ENCODE measurements at regions not wholly inside any gene's neighbourhood (a gene's known extent, or its start where the extent isn't known, plus 50 kb on each side); places are given as distances from the start of the nearest gene placed in this dataset.

GRCh38 chr2:82282111-82282882, 1977.7 kb upstream of the LRRTM1 start:
- FAIRE-seq (no peak), DNase-seq (ENCODE audit: extremely low spot score, insufficient read length, low read depth) (no peak)

- DNase-seq (ENCODE audit: extremely low spot score, insufficient read length, low read depth) (no peak), FAIRE-seq (no peak)
These were observed 1974.8 kb upstream of the LRRTM1 start for GRCh38 chr2:82279367-82279766.

GRCh38 chr2:82278416-82278815, 1973.9 kb upstream of the LRRTM1 start:
- FAIRE-seq = no peak
- no peak for DNase-seq (ENCODE audit: extremely low spot score, insufficient read length, low read depth)

GRCh38 chr2:82275599-82275998, 1971.0 kb upstream of the LRRTM1 start:
- no peak for DNase-seq (ENCODE audit: extremely low spot score, insufficient read length, low read depth)
- FAIRE-seq = no peak

GRCh38 chr2:82268446-82268845, 1963.9 kb upstream of the LRRTM1 start:
- FAIRE-seq (no peak), DNase-seq (ENCODE audit: extremely low spot score, insufficient read length, low read depth) (no peak)

- FAIRE-seq (no peak), DNase-seq (ENCODE audit: extremely low spot score, insufficient read length, low read depth) (no peak)
These were observed 1956.0 kb upstream of the LRRTM1 start for GRCh38 chr2:82260521-82260920.

- DNase-seq (ENCODE audit: extremely low spot score, insufficient read length, low read depth) = no peak
- no peak for FAIRE-seq
These were observed 1955.0 kb upstream of the LRRTM1 start for GRCh38 chr2:82259551-82259950.

GRCh38 chr2:82257796-82258555, 1953.4 kb upstream of the LRRTM1 start:
- DNase-seq (ENCODE audit: extremely low spot score, insufficient read length, low read depth) (no peak), FAIRE-seq (no peak)

- no peak for DNase-seq (ENCODE audit: extremely low spot score, insufficient read length, low read depth)
- no peak for FAIRE-seq
These were observed 1952.6 kb upstream of the LRRTM1 start for GRCh38 chr2:82256983-82257632.

- DNase-seq (ENCODE audit: extremely low spot score, insufficient read length, low read depth) (no peak), FAIRE-seq (no peak)
These were observed 1951.7 kb upstream of the LRRTM1 start for GRCh38 chr2:82256288-82256687.

- FAIRE-seq = no peak
- DNase-seq (ENCODE audit: extremely low spot score, insufficient read length, low read depth) = no peak
These were observed 1950.2 kb upstream of the LRRTM1 start for GRCh38 chr2:82254728-82255127.

- no peak for DNase-seq (ENCODE audit: extremely low spot score, insufficient read length, low read depth)
- no peak for FAIRE-seq
These were observed 1941.7 kb upstream of the LRRTM1 start for GRCh38 chr2:82246220-82246775.

GRCh38 chr2:82239176-82239575, 1934.6 kb upstream of the LRRTM1 start:
- FAIRE-seq = no peak
- DNase-seq (ENCODE audit: extremely low spot score, insufficient read length, low read depth) = no peak

- FAIRE-seq = no peak
- DNase-seq (ENCODE audit: extremely low spot score, insufficient read length, low read depth) = no peak
These were observed 1933.6 kb upstream of the LRRTM1 start for GRCh38 chr2:82237994-82238662.

GRCh38 chr2:82234283-82234874, 1929.8 kb upstream of the LRRTM1 start:
- no peak for FAIRE-seq
- no peak for DNase-seq (ENCODE audit: extremely low spot score, insufficient read length, low read depth)

GRCh38 chr2:82233806-82234205, 1929.3 kb upstream of the LRRTM1 start:
- DNase-seq (ENCODE audit: extremely low spot score, insufficient read length, low read depth) = no peak
- FAIRE-seq = no peak

- DNase-seq (ENCODE audit: extremely low spot score, insufficient read length, low read depth) (no peak), FAIRE-seq (no peak)
These were observed 1925.9 kb upstream of the LRRTM1 start for GRCh38 chr2:82230406-82230805.

- DNase-seq (ENCODE audit: extremely low spot score, insufficient read length, low read depth) (no peak), FAIRE-seq (no peak)
These were observed 1921.9 kb upstream of the LRRTM1 start for GRCh38 chr2:82226441-82226840.

GRCh38 chr2:82224301-82224940, 1919.9 kb upstream of the LRRTM1 start:
- DNase-seq (ENCODE audit: extremely low spot score, insufficient read length, low read depth) (no peak), FAIRE-seq (no peak)

Data from GM18507 (cell line).